ENCODE measurements at regions not wholly inside any gene's neighbourhood (a gene's known extent, or its start where the extent isn't known, plus 50 kb on each side); places are given as distances from the start of the nearest gene placed in this dataset.

GRCh38 chr6:780706-781105, 87.8 kb upstream of the EXOC2 start (continued):
- TF ChIP-seq CUX1 (IDR thresholded peaks at IDR 0.05; ENCODE audit: insufficient replicate concordance, low read depth, low read length) = no peak

- H3K36me3 ChIP-seq (ENCODE audit: control insufficient read depth in 2 of 2, insufficient read depth in 2 of 2, low read length in 1 of 2) = no peaks in the 10 kb centered on the region
- H2AFZ ChIP-seq (ENCODE audit: control insufficient read depth, low read depth, low read length) = no peak overlapping the region
- ChIA-PET POLR2A (no interaction called here), SMC1A (ENCODE audit: uncharacterized antibody, unreplicated experiment) (interaction anchor here (1.0 to 1.3 kb wide), 2 partner anchors 11 to 184 kb away, joined by 3 read pairs; no protein-coding TSS in a partner anchor), CTCF (no interaction called here), RAD21 (ENCODE audit: unreplicated experiment) (no interaction called here)
- H3K4me2 ChIP-seq (ENCODE audit: control insufficient read depth, insufficient read depth) = no peak overlapping the region
- DNase-seq (ENCODE audit: low read depth, low spot score) (no peak), ATAC-seq (no peak), FAIRE-seq (no peak)
- no peaks in the 10 kb centered on the region; the same call in 2 of the 3 replicates for H3K9me3 ChIP-seq (replicated peaks; ENCODE audit: control insufficient read depth, insufficient read depth, low read length)
- no peaks in the 10 kb centered on the region for H4K20me1 ChIP-seq (ENCODE audit: control insufficient read depth, insufficient read depth)
- no peak overlapping the region for H3K9ac ChIP-seq (ENCODE audit: control insufficient read depth, insufficient read depth, low read length)
- TF ChIP-seq BRCA1 (IDR thresholded peaks at IDR 0.05; ENCODE audit: low read depth, low read length) (no peak), CREM (IDR thresholded peaks at IDR 0.05; ENCODE audit: low read depth) (no peak), PRDM15 (CRISPR knock-in tag; IDR thresholded peaks at IDR 0.05) (no peak), MXI1 (IDR thresholded peaks at IDR 0.05; ENCODE audit: low read depth, low read length) (no peak), YBX1 (IDR thresholded peaks at IDR 0.05) (no peak), TCF12 (IDR thresholded peaks at IDR 0.05; ENCODE audit: low read depth, low read length) (no peak), CEBPB (IDR thresholded peaks at IDR 0.05; ENCODE audit: borderline replicate concordance in 1 of 2, low read depth in 2 of 2, low read length in 2 of 2) (no peak), IRF4 (IDR thresholded peaks at IDR 0.05; ENCODE audit: low read depth, low read length) (no peak), HSF1 (IDR thresholded peaks at IDR 0.05; ENCODE audit: low read depth, low read length) (no peak), NRF1 (conservative IDR thresholded peaks at IDR 0.05; ENCODE audit: low read depth, low read length) (no peak), ZNF622 (IDR thresholded peaks at IDR 0.05) (no peak)
- no peaks in the 10 kb centered on the region for H3K79me2 ChIP-seq (ENCODE audit: control insufficient read depth, insufficient read depth, low read length)
- peaks cover 0 to 10% of the 10 kb centered on the region in 2 experiments for H3K27me3 ChIP-seq (replicated peaks in 1 of 2; ENCODE audit: control insufficient read depth in 2 of 2, insufficient read depth in 2 of 2, low read length in 1 of 2)
- no peak overlapping the region for H3K27ac ChIP-seq (ENCODE audit: control insufficient read depth, insufficient read depth)
- H3K4me3 ChIP-seq = no peak overlapping the region
- BruUV-seq (replicated peaks) = no TSS peak
- 41% methylated on average over 9 of the region's 9 CpGs for WGBS (ENCODE audit: insufficient coverage, insufficient replicate concordance, low lambda C conversion rate, missing lambda C conversion rate)
- in situ Hi-C loops (cut with MboI) (no loop called here), intact Hi-C loops (cut with micrococcal nuclease; ENCODE audit: unreplicated experiment) (no loop called here)
- H3K4me1 ChIP-seq (ENCODE audit: control insufficient read depth, insufficient read depth, low read length) = no peaks in the 10 kb centered on the region
These were observed 84.0 kb upstream of the EXOC2 start for GRCh38 chr6:776951-777350.

All from GM12878 (cell line).